ENCODE measurements at regions not wholly inside any gene's neighbourhood (a gene's known extent, or its start where the extent isn't known, plus 50 kb on each side); places are given as distances from the start of the nearest gene placed in this dataset.

- Histone ChIP-seq H3K27ac (no peak overlapping the region), H3K4me1 (ENCODE audit: control insufficient read depth in 1 of 2, low read depth in 2 of 2) (peaks cover 10 to 16% of the 10 kb centered on the region in 2 donors), H3K4me3 (no peak overlapping the region), H3K9me3 (no peaks in the 10 kb centered on the region), H3K36me3 (no peaks in the 10 kb centered on the region), H3K27me3 (replicated peaks; ENCODE audit: insufficient read depth) (no peaks in the 10 kb centered on the region)
- no peak for TF ChIP-seq CTCF (IDR thresholded peaks at IDR 0.05)
- peak; percentile 66 for ATAC-seq (ENCODE audit: insufficient number of reproducible peaks, low FRiP score, low read depth)
- peak; percentile 43 for DNase-seq (ENCODE audit: low spot score)
Measured at GRCh38 chr14:98957211-98958047, 314.6 kb downstream of the BCL11B start.

GRCh38 chr14:98958048-98958631, 313.9 kb downstream of the BCL11B start:
- no peaks in the 10 kb centered on the region for H3K36me3 ChIP-seq
- no peak overlapping the region for H3K4me3 ChIP-seq
- peaks cover 3 to 11% of the 10 kb centered on the region in 2 donors for H3K4me1 ChIP-seq (ENCODE audit: control insufficient read depth in 1 of 2, low read depth in 2 of 2)
- TF ChIP-seq CTCF (IDR thresholded peaks at IDR 0.05), result no peak
- DNase-seq (ENCODE audit: low spot score) (no peak), ATAC-seq (ENCODE audit: insufficient number of reproducible peaks, low FRiP score, low read depth) (no peak)
- no peaks in the 10 kb centered on the region for H3K9me3 ChIP-seq
- H3K27me3 ChIP-seq (replicated peaks; ENCODE audit: insufficient read depth), result no peaks in the 10 kb centered on the region
- no peak overlapping the region for H3K27ac ChIP-seq

- no peaks in the 10 kb centered on the region for H3K9me3 ChIP-seq
- no peaks in the 10 kb centered on the region for H3K36me3 ChIP-seq
- no peak for TF ChIP-seq CTCF (IDR thresholded peaks at IDR 0.05)
- H3K27me3 ChIP-seq (replicated peaks; ENCODE audit: insufficient read depth), result no peaks in the 10 kb centered on the region
- no peak for ATAC-seq (ENCODE audit: insufficient number of reproducible peaks, low FRiP score, low read depth)
- peaks cover 0 to 8% of the 10 kb centered on the region in 2 donors for H3K4me1 ChIP-seq (ENCODE audit: control insufficient read depth in 1 of 2, low read depth in 2 of 2)
- H3K27ac ChIP-seq, result no peak overlapping the region
- no peak for DNase-seq (ENCODE audit: low spot score)
- H3K4me3 ChIP-seq, result no peak overlapping the region
Measured at GRCh38 chr14:98958632-98959031, 313.4 kb downstream of the BCL11B start.

GRCh38 chr14:98959410-98959809, 312.6 kb downstream of the BCL11B start:
- H3K4me3 ChIP-seq, result no peak overlapping the region
- H3K27me3 ChIP-seq (replicated peaks; ENCODE audit: insufficient read depth), result no peaks in the 10 kb centered on the region
- no peaks in the 10 kb centered on the region for H3K9me3 ChIP-seq
- ATAC-seq (ENCODE audit: insufficient number of reproducible peaks, low FRiP score, low read depth) (no peak), DNase-seq (ENCODE audit: low spot score) (no peak)
- TF ChIP-seq CTCF (IDR thresholded peaks at IDR 0.05), result no peak
- H3K4me1 ChIP-seq (ENCODE audit: control insufficient read depth in 1 of 2, low read depth in 2 of 2), result peaks cover 0 to 8% of the 10 kb centered on the region in 2 donors
- no peak overlapping the region for H3K27ac ChIP-seq
- H3K36me3 ChIP-seq, result no peaks in the 10 kb centered on the region

- no peak for TF ChIP-seq CTCF (IDR thresholded peaks at IDR 0.05)
- H3K4me1 ChIP-seq (ENCODE audit: control insufficient read depth in 1 of 2, low read depth in 2 of 2), result peaks cover 0 to 8% of the 10 kb centered on the region in 2 donors
- H3K36me3 ChIP-seq, result no peaks in the 10 kb centered on the region
- H3K9me3 ChIP-seq, result no peaks in the 10 kb centered on the region
- no peaks in the 10 kb centered on the region for H3K27me3 ChIP-seq (replicated peaks; ENCODE audit: insufficient read depth)
- ATAC-seq (ENCODE audit: insufficient number of reproducible peaks, low FRiP score, low read depth) (no peak), DNase-seq (ENCODE audit: low spot score) (no peak)
- no peak overlapping the region for H3K27ac ChIP-seq
- H3K4me3 ChIP-seq, result no peak overlapping the region
Measured at GRCh38 chr14:98959958-98960616, 311.9 kb downstream of the BCL11B start.
